ENCODE measurements at regions not wholly inside any gene's neighbourhood (a gene's known extent, or its start where the extent isn't known, plus 50 kb on each side); places are given as distances from the start of the nearest gene placed in this dataset.

- DNase-seq: no peak
Observed at GRCh38 chr11:10942620-10943019, 84.8 kb upstream of the ZBED5 start.

GRCh38 chr11:10941871-10942270 is 84.0 kb upstream of the ZBED5 start:
- no peak for DNase-seq

GRCh38 chr11:10941414-10941813 is 83.6 kb upstream of the ZBED5 start:
- DNase-seq: no peak

GRCh38 chr11:10938650-10939387 is 81.0 kb upstream of the ZBED5 start:
- DNase-seq: no peak

- DNase-seq: no peak
Observed at GRCh38 chr11:10938231-10938630, 80.4 kb upstream of the ZBED5 start.

- no peak for DNase-seq
Observed at GRCh38 chr11:10937385-10937771, 79.5 kb upstream of the ZBED5 start.

- DNase-seq: no peak
Observed at GRCh38 chr11:10936626-10937384, 79.0 kb upstream of the ZBED5 start.

GRCh38 chr11:10935015-10935559 is 77.2 kb upstream of the ZBED5 start:
- no peak for DNase-seq

GRCh38 chr11:10934293-10934860 is 76.5 kb upstream of the ZBED5 start:
- DNase-seq: no peak

- peak; percentile 85 for DNase-seq
Observed at GRCh38 chr11:10933455-10934292, 75.8 kb upstream of the ZBED5 start.

- no peak for DNase-seq
Observed at GRCh38 chr11:10932976-10933375, 75.1 kb upstream of the ZBED5 start.

- DNase-seq: no peak
Observed at GRCh38 chr11:10931761-10932670, 74.2 kb upstream of the ZBED5 start.

- peak; percentile 48 for DNase-seq
Observed at GRCh38 chr11:10930972-10931760, 73.3 kb upstream of the ZBED5 start.

GRCh38 chr11:10930224-10930971 is 72.5 kb upstream of the ZBED5 start:
- DNase-seq: peak; percentile 10

GRCh38 chr11:10927538-10927937 is 69.7 kb upstream of the ZBED5 start:
- DNase-seq: no peak

GRCh38 chr11:10926801-10927211 is 69.0 kb upstream of the ZBED5 start:
- no peak for DNase-seq

- no peak for DNase-seq
Observed at GRCh38 chr11:10925149-10925926, 67.5 kb upstream of the ZBED5 start.

- no peak for DNase-seq
Observed at GRCh38 chr11:10923882-10924281, 66.0 kb upstream of the ZBED5 start.

GRCh38 chr11:10922892-10923291 is 65.0 kb upstream of the ZBED5 start:
- DNase-seq: no peak

Data from COR-L47 (cell line).